ENCODE measurements at regions not wholly inside any gene's neighbourhood (a gene's known extent, or its start where the extent isn't known, plus 50 kb on each side); places are given as distances from the start of the nearest gene placed in this dataset.

DNA sequence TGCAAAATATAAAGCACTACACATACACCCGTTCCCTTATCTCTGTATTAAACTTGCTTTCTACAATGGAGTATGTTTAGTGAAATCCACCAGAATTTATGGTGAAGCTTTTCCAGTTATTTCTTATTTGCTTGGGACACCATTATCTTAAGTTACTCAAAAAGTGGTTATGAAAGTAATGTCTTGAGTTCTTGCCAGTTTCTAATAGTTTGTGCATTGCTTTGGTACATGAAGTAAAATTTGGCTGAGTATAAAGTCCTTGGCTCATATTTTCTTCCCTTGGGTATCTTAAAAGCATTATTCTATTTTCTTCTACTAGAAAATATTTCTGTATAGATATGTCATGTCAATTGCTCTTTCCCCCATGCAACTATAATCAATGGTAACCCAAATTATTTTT is 85.2 kb downstream of the POLR1F start:
- no peak overlapping the region for H3K4me3 Mint-ChIP-seq (ENCODE audit: unreplicated experiment)
- DNase-seq (ENCODE audit: low read depth) = no peak
- H3K9ac ChIP-seq (ENCODE audit: low read length) = no peak overlapping the region
- H3K27ac Mint-ChIP-seq (ENCODE audit: unreplicated experiment) = no peak overlapping the region
- no peaks in the 10 kb centered on the region for H4K20me1 ChIP-seq (ENCODE audit: insufficient read depth, low read length)
- H3K4me3 ChIP-seq (ENCODE audit: insufficient read depth, low read depth, low read length) = no peak overlapping the region
- H3K27me3 Mint-ChIP-seq (ENCODE audit: low read depth, unreplicated experiment) = no peaks in the 10 kb centered on the region
- no peaks in the 10 kb centered on the region for H3K4me1 Mint-ChIP-seq (ENCODE audit: low read depth, unreplicated experiment)
- H3K4me2 ChIP-seq (ENCODE audit: low read length) = no peak overlapping the region
- H3K4me1 ChIP-seq (ENCODE audit: insufficient read depth, low read length) = no peaks in the 10 kb centered on the region
- H3K9me3 Mint-ChIP-seq (ENCODE audit: unreplicated experiment) = no peaks in the 10 kb centered on the region
- H3K27me3 ChIP-seq (ENCODE audit: insufficient read depth, low read length) = no peaks in the 10 kb centered on the region
- no peaks in the 10 kb centered on the region for H3K79me2 ChIP-seq (ENCODE audit: insufficient read depth, low read length)
- no peaks in the 10 kb centered on the region for H3K9me3 ChIP-seq (ENCODE audit: insufficient read depth, low read depth, low read length)
- no peaks in the 10 kb centered on the region for H3K36me3 Mint-ChIP-seq (ENCODE audit: low read depth, unreplicated experiment)
- no peak for FAIRE-seq
- no peak overlapping the region for H2AFZ ChIP-seq (ENCODE audit: low read depth, low read length)
- no peak overlapping the region for H3K27ac ChIP-seq (ENCODE audit: low read depth, low read length)
- TF ChIP-seq, protein P1, sequence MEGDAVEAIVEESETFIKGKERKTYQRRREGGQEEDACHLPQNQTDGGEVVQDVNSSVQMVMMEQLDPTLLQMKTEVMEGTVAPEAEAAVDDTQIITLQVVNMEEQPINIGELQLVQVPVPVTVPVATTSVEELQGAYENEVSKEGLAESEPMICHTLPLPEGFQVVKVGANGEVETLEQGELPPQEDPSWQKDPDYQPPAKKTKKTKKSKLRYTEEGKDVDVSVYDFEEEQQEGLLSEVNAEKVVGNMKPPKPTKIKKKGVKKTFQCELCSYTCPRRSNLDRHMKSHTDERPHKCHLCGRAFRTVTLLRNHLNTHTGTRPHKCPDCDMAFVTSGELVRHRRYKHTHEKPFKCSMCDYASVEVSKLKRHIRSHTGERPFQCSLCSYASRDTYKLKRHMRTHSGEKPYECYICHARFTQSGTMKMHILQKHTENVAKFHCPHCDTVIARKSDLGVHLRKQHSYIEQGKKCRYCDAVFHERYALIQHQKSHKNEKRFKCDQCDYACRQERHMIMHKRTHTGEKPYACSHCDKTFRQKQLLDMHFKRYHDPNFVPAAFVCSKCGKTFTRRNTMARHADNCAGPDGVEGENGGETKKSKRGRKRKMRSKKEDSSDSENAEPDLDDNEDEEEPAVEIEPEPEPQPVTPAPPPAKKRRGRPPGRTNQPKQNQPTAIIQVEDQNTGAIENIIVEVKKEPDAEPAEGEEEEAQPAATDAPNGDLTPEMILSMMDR (IDR thresholded peaks at IDR 0.05; ENCODE audit: insufficient read depth, low read depth, low read length) = no peak
- TF ChIP-seq EZH2 (IDR thresholded peaks at IDR 0.05; ENCODE audit: insufficient read depth, low read length) = no peak
- no peaks in the 10 kb centered on the region for H3K36me3 ChIP-seq (ENCODE audit: insufficient read depth, low read length)

DNA sequence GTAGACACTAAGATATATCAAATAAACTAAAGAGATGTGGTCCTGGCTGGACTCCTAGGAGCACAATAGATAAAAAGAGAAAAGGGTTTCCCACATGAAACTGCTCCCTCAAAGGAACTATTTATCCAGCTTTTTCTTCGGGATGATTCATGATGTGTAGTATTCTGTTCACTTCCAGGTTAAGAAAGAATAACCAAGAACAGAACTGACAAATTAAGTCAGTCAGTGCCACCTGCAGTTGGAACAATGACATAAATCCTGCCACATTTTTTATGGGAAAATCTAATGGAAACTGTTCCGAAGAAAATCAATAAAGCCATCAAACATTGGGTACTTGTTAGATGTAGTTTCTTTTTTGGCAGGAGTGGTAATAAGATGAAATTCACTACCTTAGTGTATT is 87.1 kb downstream of the POLR1F start:
- no peak overlapping the region for H2AFZ ChIP-seq (ENCODE audit: low read depth, low read length)
- H3K27ac ChIP-seq (ENCODE audit: low read depth, low read length) = no peak overlapping the region
- no peaks in the 10 kb centered on the region for H3K4me1 ChIP-seq (ENCODE audit: insufficient read depth, low read length)
- Mint-ChIP-seq H3K27ac (ENCODE audit: unreplicated experiment) (no peak overlapping the region), H3K36me3 (ENCODE audit: low read depth, unreplicated experiment) (no peaks in the 10 kb centered on the region), H3K9me3 (ENCODE audit: unreplicated experiment) (no peaks in the 10 kb centered on the region), H3K27me3 (ENCODE audit: low read depth, unreplicated experiment) (no peaks in the 10 kb centered on the region), H3K4me1 (ENCODE audit: low read depth, unreplicated experiment) (no peaks in the 10 kb centered on the region), H3K4me3 (ENCODE audit: unreplicated experiment) (no peak overlapping the region)
- no peak overlapping the region for H3K4me3 ChIP-seq (ENCODE audit: insufficient read depth, low read depth, low read length)
- no peaks in the 10 kb centered on the region for H3K27me3 ChIP-seq (ENCODE audit: insufficient read depth, low read length)
- no peaks in the 10 kb centered on the region for H3K79me2 ChIP-seq (ENCODE audit: insufficient read depth, low read length)
- H4K20me1 ChIP-seq (ENCODE audit: insufficient read depth, low read length) = no peaks in the 10 kb centered on the region
- no peak for FAIRE-seq
- DNase-seq (ENCODE audit: low read depth) = peak; percentile 3
- H3K9ac ChIP-seq (ENCODE audit: low read length) = no peak overlapping the region
- H3K36me3 ChIP-seq (ENCODE audit: insufficient read depth, low read length) = no peaks in the 10 kb centered on the region
- H3K4me2 ChIP-seq (ENCODE audit: low read length) = no peak overlapping the region
- TF ChIP-seq, protein P1 (IDR thresholded peaks at IDR 0.05; ENCODE audit: insufficient read depth, low read depth, low read length) = no peak
- no peak for TF ChIP-seq EZH2 (IDR thresholded peaks at IDR 0.05; ENCODE audit: insufficient read depth, low read length)
- no peaks in the 10 kb centered on the region for H3K9me3 ChIP-seq (ENCODE audit: insufficient read depth, low read depth, low read length)

DNA sequence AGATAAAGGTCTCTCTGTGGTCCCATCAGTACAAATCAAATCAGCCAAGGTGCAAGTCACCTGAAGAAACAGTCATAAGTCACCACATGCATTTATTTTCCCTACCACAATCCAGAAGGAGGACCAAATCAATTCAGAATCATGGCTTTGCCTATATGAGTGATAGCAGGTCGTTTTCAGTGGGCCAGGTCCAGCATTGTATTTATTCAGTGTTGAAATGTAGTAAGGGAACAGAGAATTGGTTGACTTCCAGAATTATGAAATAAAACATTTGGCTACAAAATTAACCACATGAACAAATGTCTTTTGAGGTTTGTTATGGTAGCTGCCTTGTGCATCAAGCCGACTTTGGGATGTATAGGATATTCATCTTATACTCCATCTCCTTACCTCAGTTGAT is 88.4 kb downstream of the POLR1F start:
- no peaks in the 10 kb centered on the region for H3K4me1 Mint-ChIP-seq (ENCODE audit: low read depth, unreplicated experiment)
- no peak overlapping the region for H3K27ac ChIP-seq (ENCODE audit: low read depth, low read length)
- H3K9me3 ChIP-seq (ENCODE audit: insufficient read depth, low read depth, low read length) = no peaks in the 10 kb centered on the region
- no peak for TF ChIP-seq EZH2 (IDR thresholded peaks at IDR 0.05; ENCODE audit: insufficient read depth, low read length)
- TF ChIP-seq, protein P1 (IDR thresholded peaks at IDR 0.05; ENCODE audit: insufficient read depth, low read depth, low read length) = no peak
- H3K79me2 ChIP-seq (ENCODE audit: insufficient read depth, low read length) = no peaks in the 10 kb centered on the region
- DNase-seq (ENCODE audit: low read depth) (no peak), FAIRE-seq (no peak)
- no peaks in the 10 kb centered on the region for H3K27me3 ChIP-seq (ENCODE audit: insufficient read depth, low read length)
- H3K4me3 ChIP-seq (ENCODE audit: insufficient read depth, low read depth, low read length) = no peak overlapping the region
- no peaks in the 10 kb centered on the region for H3K36me3 Mint-ChIP-seq (ENCODE audit: low read depth, unreplicated experiment)
- H3K27ac Mint-ChIP-seq (ENCODE audit: unreplicated experiment) = no peak overlapping the region
- H3K4me3 Mint-ChIP-seq (ENCODE audit: unreplicated experiment) = no peak overlapping the region
- H3K27me3 Mint-ChIP-seq (ENCODE audit: low read depth, unreplicated experiment) = no peaks in the 10 kb centered on the region
- H3K36me3 ChIP-seq (ENCODE audit: insufficient read depth, low read length) = no peaks in the 10 kb centered on the region
- no peak overlapping the region for H3K4me2 ChIP-seq (ENCODE audit: low read length)
- H3K9me3 Mint-ChIP-seq (ENCODE audit: unreplicated experiment) = no peaks in the 10 kb centered on the region
- no peak overlapping the region for H3K9ac ChIP-seq (ENCODE audit: low read length)
- H4K20me1 ChIP-seq (ENCODE audit: insufficient read depth, low read length) = no peaks in the 10 kb centered on the region
- no peaks in the 10 kb centered on the region for H3K4me1 ChIP-seq (ENCODE audit: insufficient read depth, low read length)
- H2AFZ ChIP-seq (ENCODE audit: low read depth, low read length) = no peak overlapping the region
